PFSK-1 (cell line): ENCODE measurements at regions not wholly inside any gene's neighbourhood (a gene's known extent, or its start where the extent isn't known, plus 50 kb on each side); places are given as distances from the start of the nearest gene placed in this dataset.

Experiments
- POLR2AphosphoS5 ChIP-seq: IDR thresholded peaks from 2 replicates; pipeline ENCODE4 v1.6.1; 2012; ENCODE audit warnings: low read depth, mild to moderate bottlenecking, control low read depth, low read length, moderate library complexity
- TAF1 ChIP-seq: IDR thresholded peaks from 2 replicates; pipeline ENCODE4 v1.6.1; 2012; ENCODE audit warnings: low read length, control low read depth, borderline replicate concordance; ENCODE audit not compliant: insufficient read depth

DNA sequence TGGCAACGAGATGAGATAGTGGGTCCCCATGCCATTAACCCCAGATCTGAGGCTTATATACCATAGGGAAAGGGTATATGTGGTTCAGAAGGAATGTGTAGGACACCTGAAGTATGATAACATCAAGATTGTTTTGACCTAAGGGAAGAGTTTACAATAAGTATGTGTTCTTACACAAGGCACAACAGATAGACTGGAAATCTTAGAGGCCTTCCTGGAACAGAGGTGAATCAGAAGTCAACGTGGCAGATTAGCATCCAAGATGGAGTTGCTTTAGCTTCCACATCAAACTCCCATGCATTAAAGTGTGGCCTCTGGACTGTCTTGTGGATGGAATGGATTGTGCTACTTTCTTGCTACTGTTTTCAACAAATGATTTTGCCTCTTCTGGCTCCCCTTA, 116.6 kb upstream of the NT5C1B start:
- TF ChIP-seq POLR2AphosphoS5 (no peak), TAF1 (no peak)
